ENCODE measurements at regions not wholly inside any gene's neighbourhood (a gene's known extent, or its start where the extent isn't known, plus 50 kb on each side); places are given as distances from the start of the nearest gene placed in this dataset.

GRCh38 chr11:96614101-96614500 lies 224.3 kb downstream of the JRKL start:
- H3K4me1 ChIP-seq = no peaks in the 10 kb centered on the region
- H3K27ac ChIP-seq = no peak overlapping the region
- H3K9me3 ChIP-seq = no peaks in the 10 kb centered on the region
- 5% methylated on average over 3 of the region's 4 CpGs for WGBS (ENCODE audit: missing lambda C conversion rate)
- no peak for DNase-seq (ENCODE audit: low read depth in 1 of 2, low spot score in 1 of 2)
- no peak for ATAC-seq
- TF ChIP-seq RFX5 (IDR thresholded peaks at IDR 0.05) (no peak), HES2 (IDR thresholded peaks at IDR 0.05) (no peak), ZFP36 (IDR thresholded peaks at IDR 0.05; ENCODE audit: borderline replicate concordance, partially characterized antibody) (no peak), PHF8 (IDR thresholded peaks at IDR 0.05; ENCODE audit: borderline replicate concordance, low read depth) (no peak), CBX2 (IDR thresholded peaks at IDR 0.05; ENCODE audit: borderline replicate concordance, low read depth) (no peak), MAX (IDR thresholded peaks at IDR 0.05) (no peak), SREBF2 (IDR thresholded peaks at IDR 0.05) (no peak)
- no peak overlapping the region for H3K4me3 ChIP-seq
- no peak overlapping the region for H3K4me2 ChIP-seq
- ChIA-PET CTCF (no interaction called here), POLR2A (no interaction called here)
- no peak for FAIRE-seq

GRCh38 chr11:96614846-96615245 lies 225.0 kb downstream of the JRKL start:
- Histone ChIP-seq H3K4me2 (no peak overlapping the region), H3K27ac (no peak overlapping the region), H3K9me3 (no peaks in the 10 kb centered on the region), H3K4me1 (no peaks in the 10 kb centered on the region), H3K4me3 (no peak overlapping the region)
- WGBS (ENCODE audit: missing lambda C conversion rate) = 4% methylated on average over 4 of the region's 4 CpGs
- TF ChIP-seq EHF (CRISPR knock-in tag; IDR thresholded peaks at IDR 0.05) = no peak
- no peak for TF ChIP-seq MAX (IDR thresholded peaks at IDR 0.05)
- no peak for TF ChIP-seq REST (IDR thresholded peaks at IDR 0.05)
- TF ChIP-seq RAD21 (conservative IDR thresholded peaks at IDR 0.05 in 1 of 2, IDR thresholded peaks at IDR 0.05 in 1 of 2) = no peak
- no peak for TF ChIP-seq ZC3H11A (IDR thresholded peaks at IDR 0.05)
- TF ChIP-seq KDM5A (IDR thresholded peaks at IDR 0.05) = no peak
- no peak for TF ChIP-seq CHD4 (IDR thresholded peaks at IDR 0.05; ENCODE audit: borderline replicate concordance)
- no peak for TF ChIP-seq MAFK (IDR thresholded peaks at IDR 0.05; ENCODE audit: partially characterized antibody)
- no peak for TF ChIP-seq ZSCAN20 (CRISPR knock-in tag; IDR thresholded peaks at IDR 0.05)
- no peak for TF ChIP-seq NFE2L2 (conservative IDR thresholded peaks at IDR 0.05; ENCODE audit: low read length)
- no peak for TF ChIP-seq FOXS1 (CRISPR knock-in tag; IDR thresholded peaks at IDR 0.05)
- no peak for TF ChIP-seq POLR2AphosphoS2 (conservative IDR thresholded peaks at IDR 0.05; ENCODE audit: low read length)
- TF ChIP-seq HES2 (IDR thresholded peaks at IDR 0.05) = no peak
- no peak for TF ChIP-seq PHF8 (IDR thresholded peaks at IDR 0.05; ENCODE audit: borderline replicate concordance, low read depth)
- TF ChIP-seq ZNF302 (CRISPR knock-in tag; IDR thresholded peaks at IDR 0.05) = no peak
- ChIA-PET CTCF (no interaction called here), POLR2A (no interaction called here)
- FAIRE-seq = no peak
- no peak for ATAC-seq
- no peak for DNase-seq (ENCODE audit: low read depth in 1 of 2, low spot score in 1 of 2)

GRCh38 chr11:96620464-96621044 lies 230.7 kb downstream of the JRKL start:
- DNase-seq (ENCODE audit: low read depth in 1 of 2, low spot score in 1 of 2) (no peak), FAIRE-seq (no peak), ATAC-seq (no peak)
- ChIA-PET CTCF (no interaction called here), POLR2A (no interaction called here)
- Histone ChIP-seq H3K9me3 (no peaks in the 10 kb centered on the region), H3K4me1 (no peaks in the 10 kb centered on the region), H3K4me2 (no peak overlapping the region), H3K4me3 (no peak overlapping the region), H3K27ac (no peak overlapping the region)
- TF ChIP-seq CHD4 (IDR thresholded peaks at IDR 0.05; ENCODE audit: borderline replicate concordance) (no peak), MAFK (IDR thresholded peaks at IDR 0.05; ENCODE audit: partially characterized antibody) (peak; percentile 82)
- 71% methylated on average over 1 of the region's 1 CpG for WGBS (ENCODE audit: missing lambda C conversion rate)

Data from A549 (cell line).